Nephron progenitor cell (in vitro differentiated cells): ENCODE measurements at regions not wholly inside any gene's neighbourhood (a gene's known extent, or its start where the extent isn't known, plus 50 kb on each side); places are given as distances from the start of the nearest gene placed in this dataset.
A peak's percentile ranks its signal among the peaks of the same experiment; 100 is the strongest.

Experiments used
- DNase-seq: peaks from one replicate; pipeline ENCODE4 v3.0.0; 2021
- H3K27ac Mint-ChIP-seq: 2 replicates; pipeline ENCODE4 v1.8.0; 2021; ENCODE audit warnings: mild to moderate bottlenecking, moderate library complexity, mixed read lengths
- H3K27me3 Mint-ChIP-seq: 2 replicates; pipeline ENCODE4 v1.8.0; 2021; ENCODE audit warnings: mild to moderate bottlenecking, low read depth, mixed read lengths; ENCODE audit not compliant: poor library complexity
- H3K36me3 Mint-ChIP-seq: 2 replicates; pipeline ENCODE4 v1.8.0; 2021; ENCODE audit warnings: low read depth, mixed read lengths
- H3K4me1 Mint-ChIP-seq: 2 replicates; pipeline ENCODE4 v1.8.0; 2021; ENCODE audit warnings: mixed read lengths
- H3K4me3 Mint-ChIP-seq: 2 replicates; pipeline ENCODE4 v1.8.0; 2021; ENCODE audit warnings: mild to moderate bottlenecking, moderate library complexity, mixed read lengths
- H3K9me3 Mint-ChIP-seq: 2 replicates; pipeline ENCODE4 v1.8.0; 2021; ENCODE audit warnings: mild to moderate bottlenecking, moderate library complexity, mixed read lengths
- CTCF ChIP-seq: fragments of 200-600 bp; sonication (generic); IDR thresholded peaks from 2 replicates; pipeline ENCODE4 v1.5.0; 2021; ENCODE audit warnings: antibody characterized with exemption

GRCh38 chr2:220104871-220105351 is 477.5 kb downstream of the SLC4A3 start:
- Mint-ChIP-seq H3K27ac (peak overlapping the region; percentile 57), H3K36me3 (no peaks in the 10 kb centered on the region), H3K4me1 (peaks cover 39% of the 10 kb centered on the region), H3K9me3 (no peaks in the 10 kb centered on the region), H3K27me3 (no peaks in the 10 kb centered on the region), H3K4me3 (peak overlapping the region; percentile 44)
- no peak for TF ChIP-seq CTCF
- DNase-seq = peak; percentile 46

DNA sequence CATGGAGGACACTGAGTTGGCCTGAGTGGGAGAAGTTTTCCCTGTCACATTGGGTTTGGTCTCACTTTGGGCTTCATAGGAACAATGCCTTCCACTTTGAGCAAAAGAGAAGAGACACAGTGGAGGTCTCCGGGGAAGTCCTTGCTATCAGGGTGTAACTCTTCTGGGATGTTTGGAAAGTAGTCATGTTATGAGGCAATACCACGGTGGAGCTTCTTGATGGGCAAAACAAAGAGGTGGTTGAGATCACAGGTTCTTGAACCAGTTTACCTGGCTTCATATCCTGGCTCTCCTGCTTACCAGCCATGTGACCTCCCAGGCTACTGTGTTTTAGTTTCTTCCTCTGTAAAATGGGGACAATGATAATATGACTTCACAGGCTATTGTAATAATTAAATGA is 478.6 kb downstream of the SLC4A3 start:
- Mint-ChIP-seq H3K36me3 (no peaks in the 10 kb centered on the region), H3K27me3 (no peaks in the 10 kb centered on the region), H3K27ac (no peak overlapping the region), H3K4me1 (peaks cover 46% of the 10 kb centered on the region), H3K9me3 (no peaks in the 10 kb centered on the region), H3K4me3 (no peak overlapping the region)
- DNase-seq = no peak
- no peak for TF ChIP-seq CTCF

DNA sequence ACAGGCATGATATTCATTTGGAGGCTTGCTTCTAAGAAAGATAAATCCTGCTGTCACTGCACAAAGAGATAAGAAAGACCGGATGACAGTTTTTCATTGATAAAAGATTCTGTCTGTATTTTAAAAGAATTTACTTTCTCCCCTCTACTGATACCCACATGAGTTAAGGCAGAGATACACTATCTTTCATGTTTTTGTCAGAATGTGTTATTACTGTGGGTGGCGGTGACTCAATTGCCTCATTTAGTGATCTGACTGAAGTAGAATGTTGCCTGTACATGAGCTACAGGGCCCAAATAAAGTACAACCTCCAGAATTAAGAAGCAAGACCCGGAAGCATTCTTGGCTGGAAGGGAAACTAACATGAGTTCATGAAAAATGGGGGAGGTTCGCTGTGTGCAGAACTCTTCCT is 480.0 kb downstream of the SLC4A3 start:
- no peak for TF ChIP-seq CTCF
- H3K36me3 Mint-ChIP-seq = no peaks in the 10 kb centered on the region
- no peak overlapping the region for H3K4me3 Mint-ChIP-seq
- H3K27me3 Mint-ChIP-seq = peaks cover 3% of the 10 kb centered on the region
- H3K27ac Mint-ChIP-seq = no peak overlapping the region
- peaks cover 43% of the 10 kb centered on the region for H3K4me1 Mint-ChIP-seq
- DNase-seq = no peak
- no peaks in the 10 kb centered on the region for H3K9me3 Mint-ChIP-seq

DNA sequence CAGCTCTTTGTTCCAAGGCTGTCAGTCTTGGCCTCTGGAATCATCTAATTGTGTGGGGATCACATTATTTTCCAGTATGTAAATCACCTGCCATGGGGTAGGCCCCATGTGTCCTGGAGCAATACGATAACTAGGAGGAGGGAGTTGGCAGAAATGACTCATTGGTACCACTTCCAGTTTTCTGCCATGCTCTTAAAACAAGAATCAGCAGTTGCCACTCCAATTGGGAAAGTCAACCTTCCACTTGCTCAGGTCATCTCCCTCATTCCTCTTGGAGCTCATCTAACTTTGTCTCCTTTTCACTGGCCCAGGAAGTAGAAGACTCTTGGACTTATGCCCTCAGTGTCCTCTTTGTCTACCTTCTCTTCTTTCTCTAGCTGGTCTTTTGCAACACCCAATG is 487.0 kb downstream of the SLC4A3 start:
- Mint-ChIP-seq H3K27me3 (peaks cover 7% of the 10 kb centered on the region), H3K4me1 (peaks cover 11% of the 10 kb centered on the region), H3K4me3 (no peak overlapping the region), H3K27ac (no peak overlapping the region), H3K9me3 (peaks cover 31% of the 10 kb centered on the region), H3K36me3 (peaks cover 9% of the 10 kb centered on the region)
- TF ChIP-seq CTCF = no peak
- no peak for DNase-seq

- H3K27ac Mint-ChIP-seq = no peak overlapping the region
- TF ChIP-seq CTCF = no peak
- peaks cover 31% of the 10 kb centered on the region for H3K9me3 Mint-ChIP-seq
- H3K4me1 Mint-ChIP-seq = no peaks in the 10 kb centered on the region
- H3K27me3 Mint-ChIP-seq = peaks cover 8% of the 10 kb centered on the region
- H3K36me3 Mint-ChIP-seq = peaks cover 9% of the 10 kb centered on the region
- DNase-seq = no peak
- H3K4me3 Mint-ChIP-seq = no peak overlapping the region
Measured at GRCh38 chr2:220117025-220117424, 489.6 kb downstream of the SLC4A3 start.

- peaks cover 5% of the 10 kb centered on the region for H3K27me3 Mint-ChIP-seq
- H3K36me3 Mint-ChIP-seq = no peaks in the 10 kb centered on the region
- no peak overlapping the region for H3K4me3 Mint-ChIP-seq
- DNase-seq = no peak
- no peak for TF ChIP-seq CTCF
- H3K9me3 Mint-ChIP-seq = peaks cover 19% of the 10 kb centered on the region
- no peak overlapping the region for H3K27ac Mint-ChIP-seq
- H3K4me1 Mint-ChIP-seq = no peaks in the 10 kb centered on the region
Measured at GRCh38 chr2:220120041-220120440, 492.6 kb downstream of the SLC4A3 start.
